Right atrium auricular region (tissue), 2 donors: ENCODE measurements at regions not wholly inside any gene's neighbourhood (a gene's known extent, or its start where the extent isn't known, plus 50 kb on each side); places are given as distances from the start of the nearest gene placed in this dataset.

Experiments
- DNase-seq: peaks from one replicate; pipeline ENCODE4 v3.0.0-alpha.2; 2019; ENCODE audit warnings: low spot score
- H3K27ac ChIP-seq, 2 donors: fragments of 200-600 bp; sonication (generic); 1 replicate in 1 of 2; 2 replicates in 1 of 2; pipeline ENCODE4 v1.5.1; 2016 to 2019
- H3K27me3 ChIP-seq, 2 donors: fragments of 200-600 bp; sonication (generic); one replicate each; pipeline versions ENCODE4 v1.5.1 to v1.6.0; 2017 to 2019
- H3K36me3 ChIP-seq: fragments of 200-600 bp; sonication (generic); one replicate; pipeline ENCODE4 v1.5.1; 2016
- H3K4me1 ChIP-seq, 2 donors: fragments of 200-600 bp; sonication (generic); one replicate each; pipeline versions ENCODE4 v1.5.1 to v1.6.0; 2017 to 2019
- H3K4me3 ChIP-seq, 2 donors: fragments of 200-600 bp; sonication (generic); 1 replicate in 1 of 2; 2 replicates in 1 of 2; pipeline ENCODE4 v1.5.1; 2017 to 2019; ENCODE audit warnings: mild to moderate bottlenecking in 1 of 2, moderate library complexity in 1 of 2
- H3K9me3 ChIP-seq, 2 donors: fragments of 200-600 bp; sonication (generic); one replicate each; pipeline ENCODE4 v1.5.1; 2019
- TF ChIP-seq, protein P1 (sequence below), 2 donors: fragments of 200-600 bp; sonication (generic); IDR thresholded peaks; one replicate each; pipeline ENCODE4 v1.5.1; 2019; ENCODE audit warnings: antibody characterized with exemption in 2 of 2

DNA sequence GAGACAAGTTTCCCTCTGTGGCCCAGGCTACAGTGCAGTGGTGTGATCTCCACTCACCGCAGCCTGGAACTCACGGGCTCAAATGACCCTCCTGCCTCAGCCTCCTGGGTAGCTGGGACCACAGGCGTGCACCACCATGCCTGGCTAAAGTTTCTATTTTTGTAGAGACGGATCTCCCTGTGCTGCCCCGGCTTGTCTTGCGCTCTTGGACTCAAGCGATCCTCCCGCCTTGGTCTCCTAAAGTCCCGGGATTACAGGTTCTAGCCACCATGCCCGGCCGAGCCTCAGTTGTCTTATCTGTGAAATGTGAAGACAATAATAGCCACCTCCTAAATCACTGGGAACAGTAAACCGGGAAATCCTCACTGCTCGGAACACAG is 88.1 kb downstream of the FOXL3 start:
- TF ChIP-seq, protein P1, sequence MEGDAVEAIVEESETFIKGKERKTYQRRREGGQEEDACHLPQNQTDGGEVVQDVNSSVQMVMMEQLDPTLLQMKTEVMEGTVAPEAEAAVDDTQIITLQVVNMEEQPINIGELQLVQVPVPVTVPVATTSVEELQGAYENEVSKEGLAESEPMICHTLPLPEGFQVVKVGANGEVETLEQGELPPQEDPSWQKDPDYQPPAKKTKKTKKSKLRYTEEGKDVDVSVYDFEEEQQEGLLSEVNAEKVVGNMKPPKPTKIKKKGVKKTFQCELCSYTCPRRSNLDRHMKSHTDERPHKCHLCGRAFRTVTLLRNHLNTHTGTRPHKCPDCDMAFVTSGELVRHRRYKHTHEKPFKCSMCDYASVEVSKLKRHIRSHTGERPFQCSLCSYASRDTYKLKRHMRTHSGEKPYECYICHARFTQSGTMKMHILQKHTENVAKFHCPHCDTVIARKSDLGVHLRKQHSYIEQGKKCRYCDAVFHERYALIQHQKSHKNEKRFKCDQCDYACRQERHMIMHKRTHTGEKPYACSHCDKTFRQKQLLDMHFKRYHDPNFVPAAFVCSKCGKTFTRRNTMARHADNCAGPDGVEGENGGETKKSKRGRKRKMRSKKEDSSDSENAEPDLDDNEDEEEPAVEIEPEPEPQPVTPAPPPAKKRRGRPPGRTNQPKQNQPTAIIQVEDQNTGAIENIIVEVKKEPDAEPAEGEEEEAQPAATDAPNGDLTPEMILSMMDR (IDR thresholded peaks at IDR 0.05) = no peak
- H3K36me3 ChIP-seq = no peaks in the 10 kb centered on the region
- H3K27ac ChIP-seq = no peak overlapping the region
- no peaks in the 10 kb centered on the region for H3K27me3 ChIP-seq
- H3K4me1 ChIP-seq = peaks cover 0 to 20% of the 10 kb centered on the region in 2 donors
- H3K4me3 ChIP-seq = no peak overlapping the region
- DNase-seq = no peak
- H3K9me3 ChIP-seq = peaks cover 0 to 2% of the 10 kb centered on the region in 2 donors

DNA sequence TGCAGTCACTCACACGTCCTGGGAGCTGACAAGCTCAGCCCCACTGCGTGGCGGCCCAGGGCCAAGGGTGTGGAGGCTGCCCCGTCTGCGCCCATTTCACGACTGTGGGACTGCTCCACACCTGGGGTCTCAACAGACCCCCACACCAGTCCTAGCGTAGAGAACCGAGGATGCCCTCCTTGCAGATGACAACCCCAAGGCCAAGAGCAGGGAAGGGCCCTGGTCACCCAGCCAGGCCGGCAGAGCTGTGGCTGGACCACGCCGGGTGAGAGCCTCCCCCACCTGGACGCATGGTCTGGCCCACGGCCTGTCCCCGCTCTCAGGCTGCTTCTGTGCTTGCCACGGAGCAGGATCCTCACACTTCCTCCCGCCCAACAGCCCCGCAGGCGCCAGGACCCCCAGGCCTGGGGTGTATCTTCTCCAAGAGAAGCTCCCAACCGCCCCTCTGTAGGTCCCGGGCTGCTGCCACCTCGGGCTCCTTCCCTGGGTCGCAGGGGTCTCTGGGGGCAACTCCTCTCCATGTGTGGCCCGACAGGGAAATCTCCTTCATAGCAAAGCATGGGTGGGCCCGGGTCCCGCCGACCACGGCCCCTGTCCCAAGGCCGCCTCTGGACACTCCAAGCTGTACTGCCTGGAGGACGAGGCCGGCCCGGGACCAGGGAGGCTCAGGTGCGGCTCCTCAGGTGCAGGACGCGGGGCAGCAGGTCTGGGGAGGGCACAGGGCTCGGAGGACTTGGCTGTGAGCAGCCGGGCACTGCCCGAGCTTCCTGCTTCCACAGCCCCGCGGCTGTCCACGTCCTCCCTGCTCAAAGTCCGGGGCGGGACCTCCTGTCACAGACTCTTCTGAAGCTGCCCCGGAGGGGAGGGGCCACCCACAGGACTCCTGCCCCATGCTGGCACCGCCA is 88.8 kb downstream of the FOXL3 start:
- no peaks in the 10 kb centered on the region for H3K36me3 ChIP-seq
- peaks cover 0 to 10% of the 10 kb centered on the region in 2 donors for H3K9me3 ChIP-seq
- no peak overlapping the region for H3K27ac ChIP-seq
- no peak for DNase-seq
- TF ChIP-seq, protein P1 (IDR thresholded peaks at IDR 0.05) = no peak
- peaks cover 0 to 20% of the 10 kb centered on the region in 2 donors for H3K4me1 ChIP-seq
- H3K27me3 ChIP-seq = no peaks in the 10 kb centered on the region
- peak overlapping the region; percentile 17 to 43 for H3K4me3 ChIP-seq

DNA sequence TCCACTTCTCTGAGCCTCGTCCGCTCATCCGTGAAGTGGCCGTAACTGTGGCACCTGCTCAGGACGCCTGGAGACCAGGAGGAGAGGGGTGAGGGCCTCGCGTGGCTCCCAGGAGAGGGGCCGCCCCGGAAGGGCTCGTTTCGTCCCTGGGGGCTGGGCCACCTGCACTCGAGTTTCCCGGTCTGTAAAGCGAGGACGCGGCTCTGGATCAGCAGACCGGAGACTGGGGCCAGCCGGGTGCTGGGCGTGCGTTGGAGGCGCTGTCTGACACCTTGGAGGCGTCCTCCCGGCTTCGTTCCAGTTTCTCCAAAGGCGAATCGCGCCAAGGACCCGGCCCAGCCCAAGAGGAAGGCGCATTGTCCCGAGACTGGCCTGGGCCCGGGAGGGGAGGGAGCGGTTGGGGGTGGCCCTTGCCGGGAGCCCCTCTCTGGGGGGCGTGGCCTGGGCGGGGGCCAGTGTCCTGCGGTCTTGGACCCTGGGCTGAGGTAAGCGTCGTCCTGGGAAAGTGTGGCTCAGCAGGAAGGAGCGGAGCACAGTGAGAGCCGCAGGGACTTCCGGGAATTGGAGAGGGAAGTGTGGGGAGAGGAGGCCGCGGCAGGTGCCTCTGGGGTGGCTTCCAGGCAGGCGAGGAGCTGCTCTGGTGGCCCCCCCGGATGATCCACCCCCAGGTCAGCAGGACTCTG is 89.6 kb downstream of the FOXL3 start:
- DNase-seq = no peak
- peak overlapping the region; percentile 17 to 43 for H3K4me3 ChIP-seq

DNA sequence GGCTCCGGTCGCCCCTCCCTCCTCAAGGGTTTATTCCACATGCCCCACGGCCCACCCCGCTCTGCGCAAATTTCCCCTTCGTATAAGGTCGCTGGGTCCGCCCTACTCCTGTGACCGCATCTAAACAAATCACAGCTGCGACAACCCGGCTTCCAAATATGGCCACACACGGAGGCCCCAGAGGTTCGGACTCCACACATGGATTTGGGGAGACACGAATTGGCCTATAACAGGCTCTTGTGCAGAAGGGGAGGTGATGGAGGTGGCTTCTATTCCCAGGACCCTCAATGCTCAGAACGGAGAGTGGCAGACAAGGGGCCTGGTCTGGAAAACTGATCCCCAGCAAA is 90.1 kb downstream of the FOXL3 start:
- H3K9me3 ChIP-seq = peaks cover 0 to 23% of the 10 kb centered on the region in 2 donors
- DNase-seq = no peak
- no peaks in the 10 kb centered on the region for H3K27me3 ChIP-seq
- TF ChIP-seq, protein P1 (IDR thresholded peaks at IDR 0.05) = no peak
- H3K27ac ChIP-seq = no peak overlapping the region
- peak overlapping the region in 1 of 2 donors; percentile 43 for H3K4me3 ChIP-seq
- H3K4me1 ChIP-seq = peaks cover 0 to 20% of the 10 kb centered on the region in 2 donors
- no peaks in the 10 kb centered on the region for H3K36me3 ChIP-seq

More for the DNA sequence above, 89.6 kb downstream of the FOXL3 start:
- peaks cover 0 to 18% of the 10 kb centered on the region in 2 donors for H3K9me3 ChIP-seq
- no peaks in the 10 kb centered on the region for H3K27me3 ChIP-seq
- TF ChIP-seq, protein P1 (IDR thresholded peaks at IDR 0.05) = no peak
- no peak overlapping the region for H3K27ac ChIP-seq
- no peaks in the 10 kb centered on the region for H3K36me3 ChIP-seq
- peaks cover 0 to 20% of the 10 kb centered on the region in 2 donors for H3K4me1 ChIP-seq

DNA sequence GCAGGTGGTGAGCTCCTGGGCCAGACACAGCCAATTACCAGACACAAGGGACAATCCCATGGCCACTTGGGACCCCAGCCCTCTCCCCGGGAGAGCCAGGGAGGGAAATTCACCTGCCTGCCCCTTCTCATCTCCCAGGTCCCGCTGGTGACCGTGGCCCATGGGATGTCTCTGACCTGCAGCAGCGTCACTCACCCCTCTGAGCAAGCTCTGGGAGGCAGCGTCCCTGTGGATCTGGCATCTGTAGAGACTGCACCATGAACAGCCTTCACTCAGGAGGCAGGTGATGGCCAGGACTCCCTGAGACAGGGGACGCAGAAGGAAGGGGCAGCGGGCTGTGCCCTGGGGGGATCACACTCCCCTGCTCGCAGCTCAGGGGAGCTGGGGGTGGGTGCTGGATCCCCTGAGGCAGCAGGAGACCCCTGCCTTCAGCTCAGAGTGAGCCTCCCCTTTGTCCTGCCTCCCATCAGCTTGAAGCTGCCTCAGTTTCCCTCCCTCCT is 90.8 kb downstream of the FOXL3 start:
- Histone ChIP-seq H3K27me3 (no peaks in the 10 kb centered on the region), H3K4me3 (no peak overlapping the region), H3K36me3 (no peaks in the 10 kb centered on the region), H3K27ac (no peak overlapping the region), H3K4me1 (peaks cover 0 to 20% of the 10 kb centered on the region in 2 donors), H3K9me3 (peaks cover 0 to 30% of the 10 kb centered on the region in 2 donors)
- DNase-seq = no peak
- TF ChIP-seq, protein P1 (IDR thresholded peaks at IDR 0.05) = no peak
